GM18861 (cell line): ENCODE measurements at regions not wholly inside any gene's neighbourhood (a gene's known extent, or its start where the extent isn't known, plus 50 kb on each side); places are given as distances from the start of the nearest gene placed in this dataset.

Experiments used
- ATAC-seq: cut with Tn5 transposase; IDR thresholded peaks from one replicate; pipeline ENCODE4 v1.9.1; 2021; ENCODE audit not compliant: unreplicated experiment

- ATAC-seq, result no peak
Measured at GRCh38 chr16:9545522-9546437, 454.3 kb downstream of the HAPSTR1 start.

GRCh38 chr16:9546438-9546786 lies 455.0 kb downstream of the HAPSTR1 start:
- ATAC-seq, result no peak

- no peak for ATAC-seq
Measured at GRCh38 chr16:9549487-9549886, 458.0 kb downstream of the HAPSTR1 start.

GRCh38 chr16:9555051-9555450 lies 463.6 kb downstream of the HAPSTR1 start:
- no peak for ATAC-seq

- ATAC-seq, result peak; percentile 91
Measured at GRCh38 chr16:9556949-9557665, 465.7 kb downstream of the HAPSTR1 start.

GRCh38 chr16:9557713-9558112 lies 466.3 kb downstream of the HAPSTR1 start:
- ATAC-seq, result no peak

GRCh38 chr16:9566099-9566498 lies 474.7 kb downstream of the HAPSTR1 start:
- ATAC-seq, result no peak

GRCh38 chr16:9567666-9568065 lies 476.2 kb downstream of the HAPSTR1 start:
- ATAC-seq, result no peak

- ATAC-seq, result no peak
Measured at GRCh38 chr16:9568261-9568660, 476.8 kb downstream of the HAPSTR1 start.

GRCh38 chr16:9570521-9570920 lies 479.1 kb downstream of the HAPSTR1 start:
- ATAC-seq, result no peak

GRCh38 chr16:9578459-9578858 lies 487.0 kb downstream of the HAPSTR1 start:
- no peak for ATAC-seq

- ATAC-seq, result no peak
Measured at GRCh38 chr16:9580025-9580424, 488.6 kb downstream of the HAPSTR1 start.

GRCh38 chr16:9593440-9593839 lies 502.0 kb downstream of the HAPSTR1 start:
- no peak for ATAC-seq

- ATAC-seq, result no peak
Measured at GRCh38 chr16:9594047-9594446, 502.6 kb downstream of the HAPSTR1 start.

GRCh38 chr16:9594946-9595345 lies 503.5 kb downstream of the HAPSTR1 start:
- ATAC-seq, result no peak

GRCh38 chr16:9595393-9595792 lies 503.9 kb downstream of the HAPSTR1 start:
- ATAC-seq, result no peak

GRCh38 chr16:9596788-9597187 lies 505.3 kb downstream of the HAPSTR1 start:
- ATAC-seq, result no peak

GRCh38 chr16:9597967-9598730 lies 506.7 kb downstream of the HAPSTR1 start:
- ATAC-seq, result no peak

GRCh38 chr16:9598731-9599083 lies 507.3 kb downstream of the HAPSTR1 start:
- no peak for ATAC-seq

- ATAC-seq, result no peak
Measured at GRCh38 chr16:9599415-9600120, 508.1 kb downstream of the HAPSTR1 start.

GRCh38 chr16:9602189-9602588 lies 510.7 kb downstream of the HAPSTR1 start:
- no peak for ATAC-seq
